GM19468 (cell line): ENCODE measurements at regions not wholly inside any gene's neighbourhood (a gene's known extent, or its start where the extent isn't known, plus 50 kb on each side); places are given as distances from the start of the nearest gene placed in this dataset.

Experiments used
- ATAC-seq: cut with Tn5 transposase; IDR thresholded peaks from one replicate; pipeline ENCODE4 v1.9.1; 2021; ENCODE audit warnings: mild to moderate bottlenecking, moderate library complexity, moderate number of reproducible peaks; ENCODE audit not compliant: unreplicated experiment; ENCODE audit errors: extremely low read depth

- ATAC-seq, result no peak
Observed at GRCh38 chr6:54778731-54779130, 67.8 kb upstream of the FAM83B start.

- no peak for ATAC-seq
Observed at GRCh38 chr6:54784011-54784410, 62.6 kb upstream of the FAM83B start.

- no peak for ATAC-seq
Observed at GRCh38 chr6:54786154-54786553, 60.4 kb upstream of the FAM83B start.

GRCh38 chr6:54787825-54788224, 58.7 kb upstream of the FAM83B start:
- ATAC-seq, result no peak
